ENCODE measurements at regions not wholly inside any gene's neighbourhood (a gene's known extent, or its start where the extent isn't known, plus 50 kb on each side); places are given as distances from the start of the nearest gene placed in this dataset.
A peak's percentile ranks its signal among the peaks of the same experiment; 100 is the strongest.

GRCh38 chr14:30292541-30292940 is 266.4 kb upstream of the G2E3 start:
- no peak overlapping the region for H3K4me3 Mint-ChIP-seq
- H3K9me3 Mint-ChIP-seq: no peaks in the 10 kb centered on the region
- no peaks in the 10 kb centered on the region for H3K36me3 Mint-ChIP-seq (ENCODE audit: low read depth)
- H3K27ac Mint-ChIP-seq (ENCODE audit: unreplicated experiment): no peak overlapping the region
- no peak for DNase-seq (ENCODE audit: low read depth, low spot score)
- H3K27me3 Mint-ChIP-seq (ENCODE audit: low read depth): peaks cover 2% of the 10 kb centered on the region
- TF ChIP-seq CTCF (conservative IDR thresholded peaks at IDR 0.05): no peak
- no peaks in the 10 kb centered on the region for H3K4me1 Mint-ChIP-seq

- Mint-ChIP-seq H3K27ac (ENCODE audit: unreplicated experiment) (no peak overlapping the region), H3K9me3 (no peaks in the 10 kb centered on the region), H3K4me3 (no peak overlapping the region), H3K27me3 (ENCODE audit: low read depth) (peaks cover 2% of the 10 kb centered on the region), H3K4me1 (peaks cover 16% of the 10 kb centered on the region), H3K36me3 (ENCODE audit: low read depth) (no peaks in the 10 kb centered on the region)
- no peak for DNase-seq (ENCODE audit: low read depth, low spot score)
- TF ChIP-seq CTCF (conservative IDR thresholded peaks at IDR 0.05): no peak
Observed at GRCh38 chr14:30295980-30296379, 263.0 kb upstream of the G2E3 start.

- Mint-ChIP-seq H3K27me3 (ENCODE audit: low read depth) (peaks cover 2% of the 10 kb centered on the region), H3K9me3 (no peaks in the 10 kb centered on the region), H3K27ac (ENCODE audit: unreplicated experiment) (no peak overlapping the region), H3K4me1 (peaks cover 16% of the 10 kb centered on the region), H3K36me3 (ENCODE audit: low read depth) (no peaks in the 10 kb centered on the region), H3K4me3 (no peak overlapping the region)
- no peak for DNase-seq (ENCODE audit: low read depth, low spot score)
- TF ChIP-seq CTCF (conservative IDR thresholded peaks at IDR 0.05): no peak
Observed at GRCh38 chr14:30296931-30297405, 262.0 kb upstream of the G2E3 start.

- DNase-seq (ENCODE audit: low read depth, low spot score): no peak
- Mint-ChIP-seq H3K27ac (ENCODE audit: unreplicated experiment) (no peak overlapping the region), H3K9me3 (no peaks in the 10 kb centered on the region), H3K4me3 (no peak overlapping the region), H3K36me3 (ENCODE audit: low read depth) (no peaks in the 10 kb centered on the region), H3K27me3 (ENCODE audit: low read depth) (no peaks in the 10 kb centered on the region), H3K4me1 (peaks cover 16% of the 10 kb centered on the region)
- TF ChIP-seq CTCF (conservative IDR thresholded peaks at IDR 0.05): no peak
Observed at GRCh38 chr14:30297876-30298795, 260.8 kb upstream of the G2E3 start.

- no peak overlapping the region for H3K4me3 Mint-ChIP-seq
- no peak for TF ChIP-seq CTCF (conservative IDR thresholded peaks at IDR 0.05)
- DNase-seq (ENCODE audit: low read depth, low spot score): no peak
- H3K4me1 Mint-ChIP-seq: peaks cover 16% of the 10 kb centered on the region
- peak overlapping the region; percentile 69 for H3K27ac Mint-ChIP-seq (ENCODE audit: unreplicated experiment)
- H3K9me3 Mint-ChIP-seq: no peaks in the 10 kb centered on the region
- H3K36me3 Mint-ChIP-seq (ENCODE audit: low read depth): no peaks in the 10 kb centered on the region
- no peaks in the 10 kb centered on the region for H3K27me3 Mint-ChIP-seq (ENCODE audit: low read depth)
Observed at GRCh38 chr14:30299915-30300314, 259.0 kb upstream of the G2E3 start.
